CD8-positive, alpha-beta memory T cell (primary cell): ENCODE measurements at regions not wholly inside any gene's neighbourhood (a gene's known extent, or its start where the extent isn't known, plus 50 kb on each side); places are given as distances from the start of the nearest gene placed in this dataset.

Source experiments
- CTCF ChIA-PET: fragments of 350-600 bp; sonication (Branson Sonifier 250); formaldehyde crosslinking; loops from one replicate; lab custom pipeline; 2021; ENCODE audit warnings: antibody characterized with exemption; lab: Charles Lee
- POLR2A ChIA-PET: fragments of 350-600 bp; sonication (Branson Sonifier 250); formaldehyde crosslinking; loops from one replicate; lab custom pipeline; 2021; ENCODE audit warnings: antibody characterized with exemption; lab: Charles Lee
- DNase-seq, 5 donors: peaks; one replicate each; pipeline versions ENCODE4 v3.0.0 to v3.0.0-alpha.2; 2020 to 2022; ENCODE audit warnings: mixed read lengths in 1 of 5
- H3K27ac ChIP-seq: one replicate; pipeline ENCODE4 v1.7.0; 2013; ENCODE audit warnings: low read depth, mild to moderate bottlenecking, low read length, moderate library complexity
- H3K27me3 ChIP-seq: 2 replicates; pipeline ENCODE4 v1.7.0; 2013; ENCODE audit warnings: low read length, mild to moderate bottlenecking; ENCODE audit not compliant: insufficient read depth, poor library complexity, severe bottlenecking
- H3K36me3 ChIP-seq: 2 replicates; pipeline ENCODE4 v1.7.0; 2013; ENCODE audit warnings: mild to moderate bottlenecking, low read length, moderate library complexity; ENCODE audit not compliant: insufficient read depth
- H3K4me1 ChIP-seq: 2 replicates; pipeline ENCODE4 v1.7.0; 2013; ENCODE audit warnings: mild to moderate bottlenecking, low read length, moderate library complexity; ENCODE audit not compliant: insufficient read depth
- H3K4me3 ChIP-seq: 2 replicates; pipeline ENCODE4 v1.7.0; 2013; ENCODE audit warnings: mild to moderate bottlenecking, low read length
- H3K9me3 ChIP-seq: 2 replicates; pipeline ENCODE4 v1.7.0; 2013; ENCODE audit warnings: mild to moderate bottlenecking, low read length
- H3K27ac Mint-ChIP-seq, 8 donors: one replicate each; pipeline ENCODE4 v1.8.0; 2020 to 2021; ENCODE audit warnings: mixed read lengths in 8 of 8, mild to moderate bottlenecking in 6 of 8, inconsistent platforms in 3 of 8, moderate library complexity in 3 of 8
- H3K27me3 Mint-ChIP-seq, 2 donors: one replicate each; pipeline ENCODE4 v1.8.0; 2020 to 2021; ENCODE audit warnings: mixed read lengths in 2 of 2, mild to moderate bottlenecking in 1 of 2, moderate library complexity in 1 of 2
- H3K36me3 Mint-ChIP-seq, 3 donors: one replicate each; pipeline ENCODE4 v1.8.0; 2020 to 2021; ENCODE audit warnings: mixed read lengths in 3 of 3, inconsistent platforms in 1 of 3, mild to moderate bottlenecking in 1 of 3
- H3K4me1 Mint-ChIP-seq, 3 donors: one replicate each; pipeline ENCODE4 v1.8.0; 2020 to 2021; ENCODE audit warnings: mixed read lengths in 3 of 3, inconsistent platforms in 1 of 3, mild to moderate bottlenecking in 1 of 3
- H3K4me3 Mint-ChIP-seq, 7 donors: one replicate each; pipeline ENCODE4 v1.8.0; 2020 to 2021; ENCODE audit warnings: mixed read lengths in 7 of 7, mild to moderate bottlenecking in 6 of 7, moderate library complexity in 4 of 7, inconsistent platforms in 2 of 7
- H3K9me3 Mint-ChIP-seq, 5 donors: one replicate each; pipeline ENCODE4 v1.8.0; 2020 to 2022; ENCODE audit warnings: mixed read lengths in 5 of 5, mild to moderate bottlenecking in 3 of 5, moderate library complexity in 2 of 5, inconsistent platforms in 1 of 5

- POLR2A ChIA-PET: no interaction called here
- Histone ChIP-seq H3K27me3 (no peaks in the 10 kb centered on the region), H3K4me3 (no peak overlapping the region), H3K27ac (no peak overlapping the region), H3K9me3 (no peaks in the 10 kb centered on the region), H3K36me3 (no peaks in the 10 kb centered on the region), H3K4me1 (no peaks in the 10 kb centered on the region)
- Mint-ChIP-seq H3K27ac (peak overlapping the region in 1 of 8 donors; percentile 51), H3K4me3 (no peak overlapping the region), H3K9me3 (peaks cover 0 to 1% (median 0%) of the 10 kb centered on the region in 5 donors), H3K36me3 (no peaks in the 10 kb centered on the region), H3K4me1 (no peaks in the 10 kb centered on the region), H3K27me3 (peaks cover 0 to 29% of the 10 kb centered on the region in 2 donors)
- CTCF ChIA-PET: no interaction called here
- DNase-seq: no peak
Measured at GRCh38 chr7:25385506-25386136, 157.3 kb upstream of the NPVF start.

GRCh38 chr7:25386311-25386744, 158.0 kb upstream of the NPVF start:
- no peak overlapping the region for H3K4me3 ChIP-seq
- Mint-ChIP-seq H3K9me3 (peaks cover 0 to 1% (median 0%) of the 10 kb centered on the region in 5 donors), H3K36me3 (no peaks in the 10 kb centered on the region), H3K27ac (no peak overlapping the region), H3K4me1 (no peaks in the 10 kb centered on the region), H3K4me3 (no peak overlapping the region), H3K27me3 (peaks cover 0 to 23% of the 10 kb centered on the region in 2 donors)
- H3K36me3 ChIP-seq: no peaks in the 10 kb centered on the region
- no peaks in the 10 kb centered on the region for H3K9me3 ChIP-seq
- ChIA-PET POLR2A (no interaction called here), CTCF (no interaction called here)
- H3K27ac ChIP-seq: no peak overlapping the region
- H3K27me3 ChIP-seq: no peaks in the 10 kb centered on the region
- H3K4me1 ChIP-seq: no peaks in the 10 kb centered on the region
- no peak for DNase-seq

- POLR2A ChIA-PET: no interaction called here
- no peak overlapping the region for H3K4me3 Mint-ChIP-seq
Measured at GRCh38 chr7:25388681-25389080, 160.4 kb upstream of the NPVF start.

GRCh38 chr7:25389489-25390106, 161.3 kb upstream of the NPVF start:
- Mint-ChIP-seq H3K9me3 (peaks cover 0 to 1% (median 0%) of the 10 kb centered on the region in 5 donors), H3K36me3 (no peaks in the 10 kb centered on the region), H3K4me1 (no peaks in the 10 kb centered on the region), H3K27me3 (peaks cover 0 to 14% of the 10 kb centered on the region in 2 donors), H3K4me3 (no peak overlapping the region), H3K27ac (no peak overlapping the region)
- no peaks in the 10 kb centered on the region for H3K9me3 ChIP-seq
- no peak overlapping the region for H3K27ac ChIP-seq
- no peak overlapping the region for H3K4me3 ChIP-seq
- no peaks in the 10 kb centered on the region for H3K4me1 ChIP-seq
- no peaks in the 10 kb centered on the region for H3K27me3 ChIP-seq
- no peaks in the 10 kb centered on the region for H3K36me3 ChIP-seq
- ChIA-PET CTCF (interaction anchor here (1.5 kb wide), 1 partner anchor 13 kb away, joined by 3 read pairs; no protein-coding TSS in a partner anchor), POLR2A (no interaction called here)
- peak in 1 of 5 donors; percentile 41 for DNase-seq

More at GRCh38 chr7:25388681-25389080, 160.4 kb upstream of the NPVF start:
- Mint-ChIP-seq H3K27me3 (peaks cover 0 to 16% of the 10 kb centered on the region in 2 donors), H3K36me3 (no peaks in the 10 kb centered on the region), H3K9me3 (peaks cover 0 to 1% (median 0%) of the 10 kb centered on the region in 5 donors), H3K4me1 (no peaks in the 10 kb centered on the region), H3K27ac (no peak overlapping the region)
- no peaks in the 10 kb centered on the region for H3K36me3 ChIP-seq
- no peak overlapping the region for H3K4me3 ChIP-seq
- H3K27ac ChIP-seq: no peak overlapping the region
- no peak for DNase-seq
- no peaks in the 10 kb centered on the region for H3K9me3 ChIP-seq
- CTCF ChIA-PET: interaction anchor here (1.5 kb wide), 1 partner anchor 13 kb away, joined by 3 read pairs; no protein-coding TSS in a partner anchor
- no peaks in the 10 kb centered on the region for H3K4me1 ChIP-seq
- no peaks in the 10 kb centered on the region for H3K27me3 ChIP-seq

- ChIA-PET CTCF (interaction anchor here (1.5 kb wide), 1 partner anchor 175 kb away, joined by 3 read pairs; no protein-coding TSS in a partner anchor), POLR2A (no interaction called here)
- peak in 1 of 5 donors; percentile 3 for DNase-seq
- H3K27ac ChIP-seq: no peak overlapping the region
- no peaks in the 10 kb centered on the region for H3K36me3 ChIP-seq
- no peaks in the 10 kb centered on the region for H3K4me1 ChIP-seq
- H3K4me3 ChIP-seq: no peak overlapping the region
- Mint-ChIP-seq H3K27me3 (peaks cover 5 to 8% of the 10 kb centered on the region in 2 donors), H3K9me3 (peaks cover 0 to 1% (median 0%) of the 10 kb centered on the region in 5 donors), H3K27ac (no peak overlapping the region), H3K4me1 (no peaks in the 10 kb centered on the region), H3K4me3 (no peak overlapping the region), H3K36me3 (no peaks in the 10 kb centered on the region)
- H3K27me3 ChIP-seq: no peaks in the 10 kb centered on the region
- H3K9me3 ChIP-seq: no peaks in the 10 kb centered on the region
Measured at GRCh38 chr7:25391295-25391861, 163.1 kb upstream of the NPVF start.

GRCh38 chr7:25391961-25392587, 163.8 kb upstream of the NPVF start:
- no peaks in the 10 kb centered on the region for H3K27me3 ChIP-seq
- POLR2A ChIA-PET: no interaction called here
- Mint-ChIP-seq H3K27me3 (peaks cover 6 to 8% of the 10 kb centered on the region in 2 donors), H3K4me1 (no peaks in the 10 kb centered on the region), H3K4me3 (no peak overlapping the region), H3K27ac (no peak overlapping the region), H3K36me3 (no peaks in the 10 kb centered on the region), H3K9me3 (peaks cover 0 to under 1% (median 0%) of the 10 kb centered on the region in 5 donors)
- H3K9me3 ChIP-seq: no peaks in the 10 kb centered on the region
- H3K27ac ChIP-seq: no peak overlapping the region
- H3K36me3 ChIP-seq: no peaks in the 10 kb centered on the region
- H3K4me1 ChIP-seq: no peaks in the 10 kb centered on the region
- H3K4me3 ChIP-seq: no peak overlapping the region
- CTCF ChIA-PET: interaction anchor here (0.7 to 1.5 kb wide), 2 partner anchors 8 to 175 kb away, joined by 3 read pairs; no protein-coding TSS in a partner anchor
- DNase-seq: no peak

- POLR2A ChIA-PET: no interaction called here
Measured at GRCh38 chr7:25392588-25393338, 164.5 kb upstream of the NPVF start.

More at GRCh38 chr7:25392588-25393338, 164.5 kb upstream of the NPVF start:
- no peaks in the 10 kb centered on the region for H3K9me3 Mint-ChIP-seq
- H3K4me1 Mint-ChIP-seq: no peaks in the 10 kb centered on the region
- H3K27me3 ChIP-seq: no peaks in the 10 kb centered on the region
- CTCF ChIA-PET: no interaction called here
- no peak for DNase-seq
- H3K36me3 ChIP-seq: no peaks in the 10 kb centered on the region
- H3K9me3 ChIP-seq: no peaks in the 10 kb centered on the region
- H3K27ac ChIP-seq: no peak overlapping the region
- no peaks in the 10 kb centered on the region for H3K36me3 Mint-ChIP-seq
- no peak overlapping the region for H3K4me3 ChIP-seq
- no peak overlapping the region for H3K27ac Mint-ChIP-seq
- no peak overlapping the region for H3K4me3 Mint-ChIP-seq
- H3K4me1 ChIP-seq: no peaks in the 10 kb centered on the region
- H3K27me3 Mint-ChIP-seq: peaks cover 6 to 8% of the 10 kb centered on the region in 2 donors
